Neuronal stem cell (in vitro differentiated cells): ENCODE measurements at regions not wholly inside any gene's neighbourhood (a gene's known extent, or its start where the extent isn't known, plus 50 kb on each side); places are given as distances from the start of the nearest gene placed in this dataset.

Experiments used
- DNase-seq: peaks from one replicate; pipeline ENCODE4 v3.0.0-alpha.2; 2013; ENCODE audit warnings: low spot score
- H2AFZ ChIP-seq: one replicate; pipeline ENCODE4 v1.6.1; 2013; ENCODE audit warnings: mild to moderate bottlenecking, low read length, inconsistent platforms
- H2AK5ac ChIP-seq: 2 replicates; pipeline ENCODE4 v1.6.1; 2013; ENCODE audit warnings: low read depth, mild to moderate bottlenecking, inconsistent platforms, low read length, moderate library complexity, mixed read lengths
- H2BK120ac ChIP-seq: 2 replicates; pipeline ENCODE4 v1.6.1; 2013; ENCODE audit warnings: low read depth, mild to moderate bottlenecking, inconsistent platforms, low read length, moderate library complexity, mixed read lengths
- H2BK12ac ChIP-seq: one replicate; pipeline ENCODE4 v1.6.1; 2013; ENCODE audit warnings: low read length, inconsistent platforms
- H2BK15ac ChIP-seq: 2 replicates; pipeline ENCODE4 v1.6.1; 2013; ENCODE audit warnings: mild to moderate bottlenecking, low read length, inconsistent platforms, mixed read lengths
- H2BK5ac ChIP-seq: one replicate; pipeline ENCODE4 v1.6.1; 2013; ENCODE audit warnings: inconsistent platforms, mild to moderate bottlenecking, low read length, moderate library complexity
- H3K14ac ChIP-seq: one replicate; pipeline ENCODE4 v1.6.1; 2013; ENCODE audit warnings: low read length, inconsistent platforms
- H3K18ac ChIP-seq: 2 replicates; pipeline ENCODE4 v1.6.1; 2013; ENCODE audit warnings: low read length, inconsistent platforms
- H3K23ac ChIP-seq: 2 replicates; pipeline ENCODE4 v1.6.1; 2013; ENCODE audit warnings: low read depth, mild to moderate bottlenecking, mixed read lengths, low read length, inconsistent platforms; ENCODE audit not compliant: poor library complexity
- H3K27ac ChIP-seq: replicated peaks from 3 replicates; pipeline ENCODE4 v1.5.1; 2013; ENCODE audit warnings: low read length, inconsistent platforms
- H3K27me3 ChIP-seq, 3 experiments: 2 replicates each; pipeline ENCODE4 v1.6.1; 2013; ENCODE audit warnings: low read length in 3 of 3, mild to moderate bottlenecking in 2 of 3, inconsistent platforms in 1 of 3, low read depth in 1 of 3, mixed read lengths in 1 of 3, moderate library complexity in 1 of 3; ENCODE audit not compliant: control insufficient read depth in 3 of 3, insufficient read depth in 3 of 3
- H3K36me3 ChIP-seq, 2 donors: replicated peaks in 1 of 2; 2 replicates each; pipeline ENCODE4 v1.6.1; 2013; ENCODE audit warnings: low read length in 2 of 2; ENCODE audit not compliant: control insufficient read depth in 2 of 2, insufficient read depth in 2 of 2
- H3K4ac ChIP-seq: 2 replicates; pipeline ENCODE4 v1.6.1; 2013; ENCODE audit warnings: inconsistent platforms, mild to moderate bottlenecking, low read length, moderate library complexity
- H3K4me1 ChIP-seq, 2 donors: 1 replicate in 1 of 2; 2 replicates in 1 of 2; pipeline ENCODE4 v1.6.1; 2013; ENCODE audit warnings: low read length in 2 of 2, low read depth in 1 of 2; ENCODE audit not compliant: control insufficient read depth in 2 of 2, insufficient read depth in 1 of 2
- H3K4me2 ChIP-seq: one replicate; pipeline ENCODE4 v1.6.1; 2013; ENCODE audit warnings: mild to moderate bottlenecking, low read length, inconsistent platforms; ENCODE audit not compliant: insufficient read depth, poor library complexity, severe bottlenecking
- H3K4me3 ChIP-seq, 2 donors: 2 replicates each; pipeline ENCODE4 v1.5.1; 2013; ENCODE audit warnings: low read length in 2 of 2, mild to moderate bottlenecking in 2 of 2, inconsistent platforms in 1 of 2, moderate library complexity in 1 of 2
- H3K79me1 ChIP-seq: one replicate; pipeline ENCODE4 v1.6.1; 2013; ENCODE audit warnings: low read depth, mild to moderate bottlenecking, inconsistent platforms, low read length, moderate library complexity
- H3K9ac ChIP-seq: one replicate; pipeline ENCODE4 v1.6.1; 2013; ENCODE audit warnings: mild to moderate bottlenecking, low read depth, low read length, inconsistent platforms; ENCODE audit not compliant: poor library complexity
- H3K9me3 ChIP-seq, 2 donors: replicated peaks in 1 of 2; 2 replicates each; pipeline versions ENCODE3 to v1.6.1; 2013; ENCODE audit warnings: low read length in 2 of 2, mild to moderate bottlenecking in 2 of 2, inconsistent platforms in 1 of 2, low read depth in 1 of 2, mixed read lengths in 1 of 2, moderate library complexity in 1 of 2; ENCODE audit not compliant: control insufficient read depth in 2 of 2, insufficient read depth in 1 of 2
- H4K8ac ChIP-seq: one replicate; pipeline ENCODE4 v1.6.1; 2013; ENCODE audit warnings: low read depth, mild to moderate bottlenecking, inconsistent platforms, low read length, moderate library complexity
- H4K91ac ChIP-seq: one replicate; pipeline ENCODE4 v1.6.1; 2013; ENCODE audit warnings: low read length, low read depth, mild to moderate bottlenecking, inconsistent platforms; ENCODE audit not compliant: poor library complexity
- WGBS, 2 donors: extraction: QIAGEN DNeasy Blood & Tissue Kit; methylation state at CpG; one replicate each; pipeline ENCODE4 v1.1.7; 2013; ENCODE audit warnings: missing lambda C conversion rate in 2 of 2, mixed read lengths in 1 of 2; ENCODE audit not compliant: insufficient read length in 2 of 2, insufficient replicate concordance in 1 of 2; ENCODE audit errors: extremely low coverage in 2 of 2; 5-methylcytosine and 5-hydroxymethylcytosine counted together

- Histone ChIP-seq H3K18ac (no peak overlapping the region), H2AFZ (no peak overlapping the region), H3K79me1 (no peaks in the 10 kb centered on the region), H3K4me3 (no peak overlapping the region), H4K91ac (no peak overlapping the region), H2BK12ac (no peak overlapping the region), H3K27me3 (no peaks in the 10 kb centered on the region), H3K36me3 (no peaks in the 10 kb centered on the region), H4K8ac (no peak overlapping the region), H2BK5ac (no peak overlapping the region), H3K14ac (no peak overlapping the region), H3K9ac (no peak overlapping the region), H3K27ac (no peak overlapping the region), H3K4me1 (peaks cover 0 to 1% of the 10 kb centered on the region in 2 donors), H3K23ac (no peak overlapping the region), H2AK5ac (no peak overlapping the region), H2BK15ac (no peak overlapping the region), H3K4me2 (no peak overlapping the region), H3K9me3 (no peaks in the 10 kb centered on the region), H2BK120ac (no peak overlapping the region), H3K4ac (no peak overlapping the region)
- no CpG with 5 or more reads among the region's 4 CpGs for WGBS, 2 donors
- DNase-seq, result no peak
These were observed 242.9 kb upstream of the TMEFF2 start for GRCh38 chr2:192437653-192438052.

- no peak overlapping the region for H2AK5ac ChIP-seq
- no peak overlapping the region for H2BK12ac ChIP-seq
- no peak overlapping the region for H3K9ac ChIP-seq
- H3K23ac ChIP-seq, result no peak overlapping the region
- WGBS, 2 donors, result 100% methylated on average over 2 of the region's 4 CpGs; no CpG with 5 or more reads in 1 of the 2 donors
- DNase-seq, result no peak
- H2AFZ ChIP-seq, result no peak overlapping the region
- H3K18ac ChIP-seq, result no peak overlapping the region
- no peak overlapping the region for H3K4me3 ChIP-seq
- H3K4me2 ChIP-seq, result no peak overlapping the region
- H3K27ac ChIP-seq, result no peak overlapping the region
- no peak overlapping the region for H4K8ac ChIP-seq
- H3K27me3 ChIP-seq, result no peaks in the 10 kb centered on the region
- H4K91ac ChIP-seq, result no peak overlapping the region
- no peaks in the 10 kb centered on the region for H3K36me3 ChIP-seq
- no peaks in the 10 kb centered on the region for H3K4me1 ChIP-seq
- H3K14ac ChIP-seq, result no peak overlapping the region
- no peaks in the 10 kb centered on the region for H3K9me3 ChIP-seq
- no peaks in the 10 kb centered on the region for H3K79me1 ChIP-seq
- no peak overlapping the region for H2BK15ac ChIP-seq
- H2BK120ac ChIP-seq, result no peak overlapping the region
- H3K4ac ChIP-seq, result no peak overlapping the region
- H2BK5ac ChIP-seq, result no peak overlapping the region
These were observed 229.5 kb upstream of the TMEFF2 start for GRCh38 chr2:192424243-192424642.

DNA sequence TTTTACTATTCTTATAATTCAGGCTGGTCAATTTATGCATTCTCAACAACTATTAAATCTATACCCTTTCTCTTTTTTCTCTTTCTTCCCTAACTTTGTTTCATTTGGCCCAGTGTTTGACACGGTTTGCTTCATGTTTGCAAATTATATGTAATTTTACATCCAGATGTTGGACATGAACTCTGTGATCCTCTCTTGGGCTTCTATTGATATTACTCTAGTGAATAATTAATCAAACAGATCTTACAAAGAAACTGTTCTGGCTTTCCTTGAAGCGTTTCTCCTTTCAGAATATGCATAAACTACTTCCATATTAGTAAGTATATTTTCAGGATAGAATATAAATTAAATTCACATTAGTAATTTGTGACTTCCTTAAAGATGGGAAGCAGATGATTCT lies 225.1 kb upstream of the TMEFF2 start:
- H3K4me3 ChIP-seq, result no peak overlapping the region
- no CpG with 5 or more reads among the region's 2 CpGs for WGBS, 2 donors

DNA sequence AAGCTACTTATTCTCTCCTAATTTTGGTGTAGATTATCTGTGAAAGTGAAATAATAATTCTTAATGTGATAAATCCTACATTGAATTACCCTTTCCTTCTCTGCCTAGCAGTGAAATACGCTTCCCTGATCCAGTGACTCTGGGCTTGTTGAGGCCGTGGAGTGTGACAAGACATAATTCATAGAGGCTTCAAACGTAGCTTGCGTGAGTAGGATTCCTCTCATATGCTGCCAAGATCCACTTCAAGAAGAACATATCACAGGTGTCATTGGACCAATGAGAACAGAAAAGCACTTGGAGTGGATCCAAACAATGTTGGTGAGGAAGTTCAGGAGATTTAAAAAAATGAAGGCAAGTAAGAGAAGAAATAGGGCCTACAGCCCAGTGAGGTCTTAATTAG lies 221.3 kb upstream of the TMEFF2 start:
- Histone ChIP-seq H4K8ac (no peak overlapping the region), H3K4me3 (no peak overlapping the region), H3K23ac (no peak overlapping the region), H2AFZ (no peak overlapping the region), H3K9ac (no peak overlapping the region), H3K27me3 (no peaks in the 10 kb centered on the region), H4K91ac (no peak overlapping the region), H2BK5ac (no peak overlapping the region), H2BK12ac (no peak overlapping the region), H3K79me1 (no peaks in the 10 kb centered on the region), H3K27ac (no peak overlapping the region), H2BK120ac (no peak overlapping the region), H3K9me3 (peaks cover 1 to 7% of the 10 kb centered on the region in 2 donors), H3K4me1 (no peaks in the 10 kb centered on the region), H2AK5ac (no peak overlapping the region), H3K18ac (no peak overlapping the region), H3K4ac (no peak overlapping the region), H3K4me2 (no peak overlapping the region), H3K36me3 (no peaks in the 10 kb centered on the region), H3K14ac (no peak overlapping the region), H2BK15ac (no peak overlapping the region)
- DNase-seq, result no peak
- WGBS, 2 donors, result no CpG with 5 or more reads among the region's 4 CpGs

More for the DNA sequence above, 225.1 kb upstream of the TMEFF2 start:
- H2BK15ac ChIP-seq, result no peak overlapping the region
- H2BK120ac ChIP-seq, result no peak overlapping the region
- H4K8ac ChIP-seq, result no peak overlapping the region
- no peak overlapping the region for H4K91ac ChIP-seq
- peaks cover 0 to 2% of the 10 kb centered on the region in 2 donors for H3K9me3 ChIP-seq
- H3K4ac ChIP-seq, result no peak overlapping the region
- no peak overlapping the region for H3K4me2 ChIP-seq
- no peaks in the 10 kb centered on the region for H3K36me3 ChIP-seq
- no peaks in the 10 kb centered on the region for H3K4me1 ChIP-seq
- no peak overlapping the region for H2AK5ac ChIP-seq
- no peak overlapping the region for H2AFZ ChIP-seq
- no peak overlapping the region for H2BK5ac ChIP-seq
- H3K18ac ChIP-seq, result no peak overlapping the region
- H2BK12ac ChIP-seq, result no peak overlapping the region
- no peak overlapping the region for H3K14ac ChIP-seq
- H3K27ac ChIP-seq, result no peak overlapping the region
- H3K79me1 ChIP-seq, result no peaks in the 10 kb centered on the region
- DNase-seq, result no peak
- no peak overlapping the region for H3K23ac ChIP-seq
- no peak overlapping the region for H3K9ac ChIP-seq
- H3K27me3 ChIP-seq, result no peaks in the 10 kb centered on the region
